HEK293 (cell line): ENCODE measurements at regions not wholly inside any gene's neighbourhood (a gene's known extent, or its start where the extent isn't known, plus 50 kb on each side); places are given as distances from the start of the nearest gene placed in this dataset.

Experiments used
- CTCF ChIP-seq: fragments of 450-650 bp; formaldehyde crosslinking; IDR thresholded peaks from 2 replicates; pipeline ENCODE4 v1.5.1; 2016; ENCODE audit warnings: missing biosample characterization, missing genetic modification characterization
- ZNF670 ChIP-seq: fragments of 450-650 bp; formaldehyde crosslinking; IDR thresholded peaks from 2 replicates; pipeline ENCODE4 v1.5.1; 2016; ENCODE audit warnings: missing biosample characterization, missing genetic modification characterization, low read depth

DNA sequence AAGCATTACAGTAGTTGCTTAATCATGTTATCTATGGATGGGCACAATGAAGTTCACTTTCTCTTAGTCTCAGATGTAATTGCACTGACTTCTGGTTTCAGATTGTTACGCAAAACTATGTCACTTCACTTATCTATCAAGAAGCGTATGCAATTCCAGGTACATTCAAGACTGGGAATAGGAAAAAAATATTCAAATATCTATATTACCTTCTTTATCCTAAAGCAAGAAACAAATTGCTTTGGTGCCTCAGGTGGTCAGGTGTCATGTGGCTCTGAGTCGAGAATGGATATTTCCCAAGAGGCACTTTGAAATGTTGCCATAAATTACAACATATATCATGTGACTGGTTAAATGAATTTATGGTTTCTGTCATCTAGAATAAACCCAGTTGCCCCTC is 318.6 kb downstream of the SS18 start:
- no peak for TF ChIP-seq CTCF (tag by site-specific recombination)
- no peak for TF ChIP-seq ZNF670
